Parathyroid adenoma (tissue), 2 donors: ENCODE measurements at regions not wholly inside any gene's neighbourhood (a gene's known extent, or its start where the extent isn't known, plus 50 kb on each side); places are given as distances from the start of the nearest gene placed in this dataset.

ENCODE experiments used
- H2AFZ ChIP-seq: fragments of 300-600 bp; sonication (generic); one replicate; pipeline ENCODE4 v1.7.0; 2017; ENCODE audit warnings: antibody characterized with exemption, mild to moderate bottlenecking
- H3K27ac ChIP-seq: fragments of 300-600 bp; sonication (generic); one replicate; pipeline ENCODE4 v1.7.0; 2017
- H3K27me3 ChIP-seq: fragments of 300-600 bp; sonication (generic); one replicate; pipeline ENCODE4 v1.7.0; 2017; ENCODE audit warnings: low read length; ENCODE audit not compliant: control insufficient read depth, insufficient read depth
- H3K36me3 ChIP-seq: fragments of 300-600 bp; sonication (generic); one replicate; pipeline ENCODE4 v1.7.0; 2017; ENCODE audit warnings: low read length; ENCODE audit not compliant: control insufficient read depth, insufficient read depth
- H3K4me1 ChIP-seq: fragments of 300-600 bp; sonication (generic); one replicate; pipeline ENCODE4 v1.7.0; 2017; ENCODE audit warnings: control low read depth
- H3K4me2 ChIP-seq: fragments of 300-600 bp; sonication (generic); one replicate; pipeline ENCODE4 v1.7.0; 2017; ENCODE audit warnings: low read length
- H3K4me3 ChIP-seq: fragments of 300-600 bp; sonication (generic); one replicate; pipeline ENCODE4 v1.7.0; 2017; ENCODE audit warnings: low read depth, low read length
- H3K79me2 ChIP-seq: fragments of 300-600 bp; sonication (generic); one replicate; pipeline ENCODE4 v1.7.0; 2017; ENCODE audit warnings: control low read depth
- H3K9ac ChIP-seq: fragments of 300-600 bp; sonication (generic); one replicate; pipeline ENCODE4 v1.7.0; 2017; ENCODE audit warnings: mild to moderate bottlenecking
- H3K9me3 ChIP-seq: fragments of 300-600 bp; sonication (generic); one replicate; pipeline ENCODE4 v1.7.0; 2017; ENCODE audit warnings: low read length; ENCODE audit not compliant: control insufficient read depth
- TF ChIP-seq, protein P1 (sequence below): fragments of 300-600 bp; sonication (generic); IDR thresholded peaks from one replicate; pipeline ENCODE4 v1.7.0; 2017; ENCODE audit warnings: antibody characterized with exemption, mild to moderate bottlenecking
- donor health status: primary hyperparathyroidism.

DNA sequence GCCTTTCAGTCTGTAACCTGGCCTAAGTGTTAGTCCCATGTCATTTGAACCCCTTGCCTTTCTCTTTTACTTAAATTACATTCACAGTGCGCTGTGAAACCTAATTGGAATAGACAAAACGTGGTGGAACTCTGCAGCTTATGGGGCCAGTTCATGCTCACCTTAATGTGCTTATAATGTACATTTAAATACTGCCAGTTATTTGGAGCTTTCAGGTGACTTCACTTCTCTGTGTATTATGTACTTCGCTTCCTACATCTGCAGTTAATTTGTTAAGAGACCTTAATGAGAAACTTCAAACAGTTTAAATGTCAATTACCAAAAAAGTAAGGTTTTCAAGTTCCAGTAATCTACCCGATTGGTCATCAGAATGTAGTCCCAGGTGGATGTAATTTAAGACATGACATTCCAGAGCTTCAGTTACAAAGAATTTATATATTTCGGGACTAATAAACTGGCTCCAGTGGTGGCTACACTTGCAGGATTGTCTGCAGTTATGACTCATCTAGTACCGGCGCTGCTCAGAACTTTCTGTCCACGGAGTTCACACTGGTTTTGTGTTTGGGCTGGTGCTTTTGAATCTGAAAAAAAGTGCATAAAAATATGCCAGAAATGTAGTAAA lies 125.3 kb downstream of the TM9SF2 start:
- H3K9me3 ChIP-seq = no peaks in the 10 kb centered on the region
- H3K79me2 ChIP-seq = no peaks in the 10 kb centered on the region
- TF ChIP-seq, protein P1, sequence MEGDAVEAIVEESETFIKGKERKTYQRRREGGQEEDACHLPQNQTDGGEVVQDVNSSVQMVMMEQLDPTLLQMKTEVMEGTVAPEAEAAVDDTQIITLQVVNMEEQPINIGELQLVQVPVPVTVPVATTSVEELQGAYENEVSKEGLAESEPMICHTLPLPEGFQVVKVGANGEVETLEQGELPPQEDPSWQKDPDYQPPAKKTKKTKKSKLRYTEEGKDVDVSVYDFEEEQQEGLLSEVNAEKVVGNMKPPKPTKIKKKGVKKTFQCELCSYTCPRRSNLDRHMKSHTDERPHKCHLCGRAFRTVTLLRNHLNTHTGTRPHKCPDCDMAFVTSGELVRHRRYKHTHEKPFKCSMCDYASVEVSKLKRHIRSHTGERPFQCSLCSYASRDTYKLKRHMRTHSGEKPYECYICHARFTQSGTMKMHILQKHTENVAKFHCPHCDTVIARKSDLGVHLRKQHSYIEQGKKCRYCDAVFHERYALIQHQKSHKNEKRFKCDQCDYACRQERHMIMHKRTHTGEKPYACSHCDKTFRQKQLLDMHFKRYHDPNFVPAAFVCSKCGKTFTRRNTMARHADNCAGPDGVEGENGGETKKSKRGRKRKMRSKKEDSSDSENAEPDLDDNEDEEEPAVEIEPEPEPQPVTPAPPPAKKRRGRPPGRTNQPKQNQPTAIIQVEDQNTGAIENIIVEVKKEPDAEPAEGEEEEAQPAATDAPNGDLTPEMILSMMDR = no peak
- H3K36me3 ChIP-seq = no peaks in the 10 kb centered on the region
- no peak overlapping the region for H3K4me2 ChIP-seq
- H3K4me1 ChIP-seq = no peaks in the 10 kb centered on the region
- H2AFZ ChIP-seq = no peak overlapping the region
- H3K27ac ChIP-seq = no peak overlapping the region
- H3K9ac ChIP-seq = no peak overlapping the region
- no peak overlapping the region for H3K4me3 ChIP-seq
- H3K27me3 ChIP-seq = no peaks in the 10 kb centered on the region

- Histone ChIP-seq H3K36me3 (no peaks in the 10 kb centered on the region), H3K4me3 (no peak overlapping the region), H2AFZ (no peak overlapping the region), H3K9ac (no peak overlapping the region), H3K27me3 (no peaks in the 10 kb centered on the region), H3K4me2 (no peak overlapping the region), H3K27ac (no peak overlapping the region), H3K9me3 (no peaks in the 10 kb centered on the region), H3K79me2 (no peaks in the 10 kb centered on the region), H3K4me1 (no peaks in the 10 kb centered on the region)
- TF ChIP-seq, protein P1 = no peak
These were observed 123.8 kb downstream of the TM9SF2 start for GRCh38 chr13:99624936-99625540.

- no peak overlapping the region for H3K9ac ChIP-seq
- no peak overlapping the region for H3K4me3 ChIP-seq
- H3K36me3 ChIP-seq = no peaks in the 10 kb centered on the region
- no peaks in the 10 kb centered on the region for H3K4me1 ChIP-seq
- TF ChIP-seq, protein P1 = no peak
- H3K9me3 ChIP-seq = no peaks in the 10 kb centered on the region
- H2AFZ ChIP-seq = no peak overlapping the region
- H3K4me2 ChIP-seq = no peak overlapping the region
- H3K27me3 ChIP-seq = no peaks in the 10 kb centered on the region
- no peak overlapping the region for H3K27ac ChIP-seq
- no peaks in the 10 kb centered on the region for H3K79me2 ChIP-seq
These were observed 119.5 kb downstream of the TM9SF2 start for GRCh38 chr13:99620806-99621205.

- Histone ChIP-seq H3K27ac (no peak overlapping the region), H2AFZ (no peak overlapping the region), H3K79me2 (no peaks in the 10 kb centered on the region), H3K9ac (no peak overlapping the region), H3K4me1 (no peaks in the 10 kb centered on the region), H3K9me3 (no peaks in the 10 kb centered on the region), H3K36me3 (no peaks in the 10 kb centered on the region), H3K27me3 (no peaks in the 10 kb centered on the region), H3K4me2 (no peak overlapping the region), H3K4me3 (no peak overlapping the region)
- TF ChIP-seq, protein P1 = no peak
These were observed 117.9 kb downstream of the TM9SF2 start for GRCh38 chr13:99619207-99619606.
